ENCODE measurements at regions not wholly inside any gene's neighbourhood (a gene's known extent, or its start where the extent isn't known, plus 50 kb on each side); places are given as distances from the start of the nearest gene placed in this dataset.
"Not testable (repeated sequence)": the region's sequence is repeated elsewhere in the genome, so short reads cannot be mapped to it uniquely, and the experiment has no call there.

GRCh38 chr1:229907884-229908638, 159.0 kb upstream of the GALNT2 start:
- H3K4me3 ChIP-seq (ENCODE audit: low read depth, low read length) = no peak overlapping the region
- TF ChIP-seq, protein P1, sequence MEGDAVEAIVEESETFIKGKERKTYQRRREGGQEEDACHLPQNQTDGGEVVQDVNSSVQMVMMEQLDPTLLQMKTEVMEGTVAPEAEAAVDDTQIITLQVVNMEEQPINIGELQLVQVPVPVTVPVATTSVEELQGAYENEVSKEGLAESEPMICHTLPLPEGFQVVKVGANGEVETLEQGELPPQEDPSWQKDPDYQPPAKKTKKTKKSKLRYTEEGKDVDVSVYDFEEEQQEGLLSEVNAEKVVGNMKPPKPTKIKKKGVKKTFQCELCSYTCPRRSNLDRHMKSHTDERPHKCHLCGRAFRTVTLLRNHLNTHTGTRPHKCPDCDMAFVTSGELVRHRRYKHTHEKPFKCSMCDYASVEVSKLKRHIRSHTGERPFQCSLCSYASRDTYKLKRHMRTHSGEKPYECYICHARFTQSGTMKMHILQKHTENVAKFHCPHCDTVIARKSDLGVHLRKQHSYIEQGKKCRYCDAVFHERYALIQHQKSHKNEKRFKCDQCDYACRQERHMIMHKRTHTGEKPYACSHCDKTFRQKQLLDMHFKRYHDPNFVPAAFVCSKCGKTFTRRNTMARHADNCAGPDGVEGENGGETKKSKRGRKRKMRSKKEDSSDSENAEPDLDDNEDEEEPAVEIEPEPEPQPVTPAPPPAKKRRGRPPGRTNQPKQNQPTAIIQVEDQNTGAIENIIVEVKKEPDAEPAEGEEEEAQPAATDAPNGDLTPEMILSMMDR (IDR thresholded peaks at IDR 0.05; ENCODE audit: control insufficient read depth, extremely low read depth, insufficient read depth) = no peak
- DNase-seq (ENCODE audit: low read depth) = no peak

GRCh38 chr1:229908689-229909088, 158.3 kb upstream of the GALNT2 start:
- TF ChIP-seq, protein P1 (IDR thresholded peaks at IDR 0.05; ENCODE audit: control insufficient read depth, extremely low read depth, insufficient read depth) = no peak
- DNase-seq (ENCODE audit: low read depth) = no peak
- no peak overlapping the region for H3K4me3 ChIP-seq (ENCODE audit: low read depth, low read length)

GRCh38 chr1:229913489-229913888, 153.5 kb upstream of the GALNT2 start:
- no peak overlapping the region for H3K4me3 ChIP-seq (ENCODE audit: low read depth, low read length)
- TF ChIP-seq, protein P1 (IDR thresholded peaks at IDR 0.05; ENCODE audit: control insufficient read depth, extremely low read depth, insufficient read depth) = no peak
- DNase-seq (ENCODE audit: low read depth) = no peak

DNA sequence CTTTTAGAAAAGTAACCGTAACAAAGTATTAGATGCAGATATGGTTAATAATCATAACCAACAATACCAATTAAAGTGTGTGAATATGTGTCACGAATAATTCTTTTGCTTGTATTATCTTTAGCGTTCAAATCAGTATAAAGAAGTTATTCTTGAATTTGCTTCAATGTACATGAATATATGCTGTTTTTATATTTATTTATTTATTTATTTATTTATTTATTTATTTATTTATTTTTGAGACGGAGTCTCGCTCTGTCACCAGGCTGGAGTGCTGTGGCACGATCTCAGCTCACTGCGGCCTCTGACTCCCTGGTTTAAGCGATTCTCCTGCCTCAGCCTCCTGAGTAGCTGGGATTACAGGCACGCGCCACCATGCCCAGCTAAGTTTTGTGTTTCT, 147.6 kb upstream of the GALNT2 start:
- not testable (repeated sequence) for H3K4me3 ChIP-seq (ENCODE audit: low read depth, low read length); DNase-seq (ENCODE audit: low read depth)

GRCh38 chr1:229920683-229921082, 146.4 kb upstream of the GALNT2 start:
- no peak overlapping the region for H3K4me3 ChIP-seq (ENCODE audit: low read depth, low read length)
- TF ChIP-seq, protein P1 (IDR thresholded peaks at IDR 0.05; ENCODE audit: control insufficient read depth, extremely low read depth, insufficient read depth) = no peak
- no peak for DNase-seq (ENCODE audit: low read depth)

- no peak overlapping the region for H3K4me3 ChIP-seq (ENCODE audit: low read depth, low read length)
- DNase-seq (ENCODE audit: low read depth) = no peak
- TF ChIP-seq, protein P1 (IDR thresholded peaks at IDR 0.05; ENCODE audit: control insufficient read depth, extremely low read depth, insufficient read depth) = no peak
Observed at GRCh38 chr1:229922249-229922648, 144.8 kb upstream of the GALNT2 start.

DNA sequence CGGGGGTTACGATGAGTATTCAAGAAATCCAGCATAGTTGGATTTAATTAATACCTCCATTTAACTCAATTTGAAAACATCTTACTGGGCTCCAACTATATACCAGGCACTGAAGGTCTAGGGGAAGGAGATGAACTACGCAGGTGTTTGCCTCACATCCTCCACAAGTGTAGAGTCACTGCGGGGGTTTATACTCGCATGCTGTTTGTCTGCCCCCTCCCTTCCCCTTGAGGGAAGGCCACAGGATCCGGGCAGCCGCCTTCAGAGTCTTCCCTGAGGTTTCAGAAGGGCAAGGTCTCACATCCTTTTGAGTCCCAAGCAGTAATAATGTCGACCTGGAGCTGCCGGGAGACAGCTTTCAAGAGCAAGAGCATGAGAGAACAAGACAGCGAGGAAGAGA, 142.4 kb upstream of the GALNT2 start:
- TF ChIP-seq, protein P1 (IDR thresholded peaks at IDR 0.05; ENCODE audit: control insufficient read depth, extremely low read depth, insufficient read depth) = no peak
- no peak for DNase-seq (ENCODE audit: low read depth)
- H3K4me3 ChIP-seq (ENCODE audit: low read depth, low read length) = no peak overlapping the region
